GM18868 (cell line): ENCODE measurements at regions not wholly inside any gene's neighbourhood (a gene's known extent, or its start where the extent isn't known, plus 50 kb on each side); places are given as distances from the start of the nearest gene placed in this dataset.
"Not testable (repeated sequence)": the region's sequence is repeated elsewhere in the genome, so short reads cannot be mapped to it uniquely, and the experiment has no call there.

ENCODE experiments used
- ATAC-seq: cut with Tn5 transposase; IDR thresholded peaks from one replicate; pipeline ENCODE4 v1.9.1; 2021; ENCODE audit warnings: mild to moderate bottlenecking, moderate library complexity; ENCODE audit not compliant: unreplicated experiment

- ATAC-seq, result no peak
Observed at GRCh38 chr2:43004879-43005244, 212.5 kb upstream of the HAAO start.

- ATAC-seq, result not testable (repeated sequence)
Observed at GRCh38 chr2:43004126-43004865, 211.9 kb upstream of the HAAO start.

GRCh38 chr2:43003702-43004101 is 211.3 kb upstream of the HAAO start:
- no peak for ATAC-seq

- ATAC-seq, result no peak
Observed at GRCh38 chr2:43001787-43002468, 209.5 kb upstream of the HAAO start.

- no peak for ATAC-seq
Observed at GRCh38 chr2:43001055-43001378, 208.6 kb upstream of the HAAO start.

- peak; percentile 82 for ATAC-seq
Observed at GRCh38 chr2:43000242-43001054, 208.1 kb upstream of the HAAO start.

- ATAC-seq, result no peak
Observed at GRCh38 chr2:42999856-43000241, 207.5 kb upstream of the HAAO start.

- ATAC-seq, result no peak
Observed at GRCh38 chr2:42999391-42999841, 207.0 kb upstream of the HAAO start.

GRCh38 chr2:42998721-42999120 is 206.3 kb upstream of the HAAO start:
- ATAC-seq, result no peak

- ATAC-seq, result no peak
Observed at GRCh38 chr2:42996528-42996927, 204.1 kb upstream of the HAAO start.

- ATAC-seq, result no peak
Observed at GRCh38 chr2:42995752-42996422, 203.5 kb upstream of the HAAO start.

GRCh38 chr2:42989283-42990081 is 197.1 kb upstream of the HAAO start:
- ATAC-seq, result not testable (repeated sequence)

- not testable (repeated sequence) for ATAC-seq
Observed at GRCh38 chr2:42988055-42988454, 195.7 kb upstream of the HAAO start.

- no peak for ATAC-seq
Observed at GRCh38 chr2:42987112-42987922, 194.9 kb upstream of the HAAO start.

- no peak for ATAC-seq
Observed at GRCh38 chr2:42984617-42985016, 192.2 kb upstream of the HAAO start.

GRCh38 chr2:42984081-42984480 is 191.7 kb upstream of the HAAO start:
- ATAC-seq, result no peak

- no peak for ATAC-seq
Observed at GRCh38 chr2:42980764-42981416, 188.5 kb upstream of the HAAO start.

GRCh38 chr2:42979870-42980763 is 187.7 kb upstream of the HAAO start:
- no peak for ATAC-seq
